Lower lobe of right lung (tissue), 2 donors: ENCODE measurements at regions not wholly inside any gene's neighbourhood (a gene's known extent, or its start where the extent isn't known, plus 50 kb on each side); places are given as distances from the start of the nearest gene placed in this dataset.
A peak's percentile ranks its signal among the peaks of the same experiment; 100 is the strongest.

Experiments used
- ATAC-seq, 2 donors: fragments of 200-7000 bp; cut with Tn5 transposase; one replicate each; pipeline ENCODE4 v1.9.1; 2020 to 2022; ENCODE audit warnings: mild to moderate bottlenecking in 2 of 2, moderate library complexity in 2 of 2
- DNase-seq: peaks from one replicate; pipeline ENCODE4 v3.0.0-alpha.2; 2020
- H3K27ac ChIP-seq: fragments of 200-600 bp; one replicate; pipeline ENCODE4 v1.8.0; 2022
- H3K27me3 ChIP-seq: fragments of 200-600 bp; one replicate; pipeline ENCODE4 v1.8.0; 2022; ENCODE audit warnings: low read depth
- H3K36me3 ChIP-seq: fragments of 200-600 bp; one replicate; pipeline ENCODE4 v1.8.0; 2022; ENCODE audit warnings: mild to moderate bottlenecking
- H3K4me1 ChIP-seq: fragments of 200-600 bp; one replicate; pipeline ENCODE4 v1.8.0; 2022
- H3K4me3 ChIP-seq: fragments of 200-600 bp; one replicate; pipeline ENCODE4 v1.8.0; 2022; ENCODE audit warnings: mild to moderate bottlenecking
- H3K9me3 ChIP-seq: fragments of 200-600 bp; one replicate; pipeline ENCODE4 v1.8.0; 2022
- CTCF ChIP-seq: fragments of 200-600 bp; IDR thresholded peaks from one replicate; pipeline ENCODE4 v1.8.0; 2022; ENCODE audit warnings: antibody characterized with exemption, mild to moderate bottlenecking
- intact Hi-C: fragments of 100-400 bp; cut with DNase I; formaldehyde crosslinking; loops from one replicate; pipeline ENCODE4 v1.11.0; 2022
- donor health status: DM: no; HTN: yes; CAD: no; lungs with severe emphysema.

- Histone ChIP-seq H3K27me3 (no peaks in the 10 kb centered on the region), H3K27ac (no peak overlapping the region), H3K36me3 (no peaks in the 10 kb centered on the region), H3K4me3 (no peak overlapping the region), H3K9me3 (no peaks in the 10 kb centered on the region), H3K4me1 (no peaks in the 10 kb centered on the region)
- TF ChIP-seq CTCF = no peak
- intact Hi-C loops = no loop called here
- ATAC-seq = no peak
- DNase-seq = no peak
Observed at GRCh38 chr2:5925604-5926003, 233.4 kb downstream of the SOX11 start.

GRCh38 chr2:5926871-5927512 is 234.8 kb downstream of the SOX11 start:
- intact Hi-C loops = no loop called here
- ATAC-seq (no peak), DNase-seq (no peak)
- Histone ChIP-seq H3K27ac (no peak overlapping the region), H3K4me1 (no peaks in the 10 kb centered on the region), H3K27me3 (no peaks in the 10 kb centered on the region), H3K36me3 (no peaks in the 10 kb centered on the region), H3K9me3 (no peaks in the 10 kb centered on the region), H3K4me3 (no peak overlapping the region)
- TF ChIP-seq CTCF = no peak

DNA sequence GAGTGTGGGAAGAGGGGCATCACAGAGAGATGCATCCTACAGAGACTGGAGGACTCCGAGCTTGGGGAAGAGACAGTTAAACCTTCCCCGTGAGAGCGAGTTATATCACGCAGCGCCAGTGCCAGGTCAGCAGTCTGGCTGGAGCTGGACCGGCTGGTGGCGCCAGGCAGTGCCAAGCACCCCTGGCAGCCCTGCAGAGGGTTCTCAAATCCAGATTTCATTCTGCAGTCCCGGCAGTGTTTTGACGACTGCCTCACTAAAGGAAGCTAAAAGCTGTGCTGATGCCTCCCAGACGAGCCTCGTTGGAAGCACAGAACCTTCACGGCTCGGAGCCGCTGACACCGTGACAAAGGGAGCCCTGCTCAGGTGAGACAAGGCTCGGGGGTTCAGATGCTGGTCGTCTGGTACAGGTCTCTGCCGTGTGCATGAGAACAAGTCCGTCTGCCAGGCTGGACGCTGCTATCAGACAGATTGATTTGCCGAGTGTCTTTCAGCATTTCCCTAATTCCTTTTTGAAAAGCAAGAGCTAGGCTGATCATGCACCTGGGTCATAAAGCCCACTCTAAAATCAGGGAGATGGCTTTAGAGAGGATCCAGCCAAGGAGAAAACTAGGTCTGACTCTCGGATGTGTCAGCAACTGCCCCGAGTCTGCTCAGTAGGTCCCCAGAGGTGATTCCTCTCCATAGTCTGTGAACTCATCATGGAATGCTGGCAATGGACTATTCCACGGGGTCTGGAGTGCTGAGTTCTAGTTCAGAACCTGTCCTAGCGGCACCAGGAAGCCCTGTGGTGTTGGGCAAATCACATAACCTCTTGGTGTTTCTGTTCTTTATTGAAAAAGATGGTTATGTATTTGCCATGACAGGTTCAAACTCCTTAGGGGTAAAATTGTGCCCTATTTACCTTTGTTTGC is 240.6 kb downstream of the SOX11 start:
- TF ChIP-seq CTCF = no peak
- Histone ChIP-seq H3K27ac (no peak overlapping the region), H3K4me1 (peaks cover 6% of the 10 kb centered on the region), H3K4me3 (peak overlapping the region; percentile 18), H3K9me3 (no peaks in the 10 kb centered on the region), H3K27me3 (no peaks in the 10 kb centered on the region), H3K36me3 (no peaks in the 10 kb centered on the region)
- peak; percentile 63 to 87 for ATAC-seq
- no peak for DNase-seq
- intact Hi-C loops = no loop called here

- Histone ChIP-seq H3K9me3 (no peaks in the 10 kb centered on the region), H3K27ac (no peak overlapping the region), H3K27me3 (no peaks in the 10 kb centered on the region), H3K36me3 (no peaks in the 10 kb centered on the region), H3K4me3 (no peak overlapping the region), H3K4me1 (peaks cover 12% of the 10 kb centered on the region)
- no peak for DNase-seq
- ATAC-seq = no peak
- intact Hi-C loops = no loop called here
- no peak for TF ChIP-seq CTCF
Observed at GRCh38 chr2:5933669-5934068, 241.5 kb downstream of the SOX11 start.

DNA sequence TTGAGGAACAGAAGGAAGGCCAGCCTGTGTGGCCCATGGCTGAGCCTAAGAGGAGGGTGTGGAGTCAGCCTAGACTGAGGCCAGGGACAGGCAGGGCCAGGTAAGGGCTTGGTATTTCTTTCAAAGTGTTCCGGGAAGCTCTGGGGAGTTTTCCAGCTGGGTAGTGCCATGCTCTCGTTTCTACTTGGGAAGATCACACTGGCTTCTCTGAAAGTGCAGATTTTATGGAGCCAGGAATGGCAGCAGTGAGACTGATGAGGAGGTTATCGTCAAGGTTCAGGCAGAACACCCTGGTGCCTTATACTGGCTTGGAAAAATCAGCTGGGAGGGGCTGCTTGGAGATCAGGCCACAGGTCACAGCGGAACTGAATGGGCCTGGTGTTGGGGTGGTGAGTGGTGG is 245.1 kb downstream of the SOX11 start:
- Histone ChIP-seq H3K27me3 (no peaks in the 10 kb centered on the region), H3K36me3 (no peaks in the 10 kb centered on the region), H3K9me3 (no peaks in the 10 kb centered on the region), H3K27ac (no peak overlapping the region), H3K4me3 (no peak overlapping the region), H3K4me1 (peaks cover 12% of the 10 kb centered on the region)
- TF ChIP-seq CTCF = no peak
- DNase-seq (no peak), ATAC-seq (no peak)
- intact Hi-C loops = no loop called here
